VCaP (cell line): ENCODE measurements at regions not wholly inside any gene's neighbourhood (a gene's known extent, or its start where the extent isn't known, plus 50 kb on each side); places are given as distances from the start of the nearest gene placed in this dataset.

ENCODE experiments used
- H3K27ac ChIP-seq: fragments of 450-650 bp; 2 replicates; pipeline ENCODE4 v1.5.1; 2017
- CTCF ChIP-seq: fragments of 450-650 bp; conservative IDR thresholded peaks from 2 replicates; pipeline ENCODE4 v1.5.1; 2017; ENCODE audit warnings: mild to moderate bottlenecking, moderate library complexity

GRCh38 chr21:32113486-32113885, 165.4 kb downstream of the MIS18A start:
- no peak overlapping the region for H3K27ac ChIP-seq
- no peak for TF ChIP-seq CTCF

DNA sequence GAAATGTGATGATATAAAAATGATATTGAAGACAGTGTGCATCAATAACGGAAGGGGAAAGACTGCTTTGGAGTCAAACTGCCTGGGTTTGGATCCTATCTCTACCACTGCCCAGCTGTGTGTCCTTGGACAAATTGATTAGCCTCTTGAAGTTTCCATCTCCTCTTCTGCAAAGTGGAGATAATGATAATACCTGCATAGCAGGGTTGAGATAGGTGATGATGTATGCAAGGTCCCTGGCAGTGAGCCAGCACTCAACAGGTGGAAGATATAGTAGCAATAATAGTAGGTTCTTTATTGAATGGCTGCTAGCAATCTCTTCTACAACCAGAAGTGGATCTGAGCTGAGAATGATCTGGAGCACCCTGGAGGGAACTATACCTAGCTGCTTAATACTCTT, 166.7 kb downstream of the MIS18A start:
- H3K27ac ChIP-seq = no peak overlapping the region
- TF ChIP-seq CTCF = no peak

DNA sequence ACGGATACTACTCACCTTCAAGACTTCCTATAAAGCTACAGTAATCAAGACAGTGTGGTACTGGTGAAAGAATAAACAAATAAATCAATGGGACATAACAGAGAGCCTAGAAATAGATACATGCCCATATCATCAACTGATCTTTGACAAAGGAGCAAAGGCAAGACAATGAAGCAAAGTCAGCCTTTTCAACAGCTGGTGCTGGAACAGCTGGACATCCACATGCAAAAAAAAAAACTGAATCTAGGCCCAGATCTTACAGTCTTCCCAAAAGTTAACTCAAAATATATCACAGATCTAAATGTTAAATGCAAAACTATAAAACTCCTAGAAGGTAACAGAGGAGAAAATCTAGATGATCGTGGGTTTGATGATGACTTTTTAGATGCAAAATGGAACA, 170.3 kb downstream of the MIS18A start:
- TF ChIP-seq CTCF = no peak
- H3K27ac ChIP-seq = no peak overlapping the region

GRCh38 chr21:32103361-32103760, 175.5 kb downstream of the MIS18A start:
- no peak overlapping the region for H3K27ac ChIP-seq
- no peak for TF ChIP-seq CTCF

DNA sequence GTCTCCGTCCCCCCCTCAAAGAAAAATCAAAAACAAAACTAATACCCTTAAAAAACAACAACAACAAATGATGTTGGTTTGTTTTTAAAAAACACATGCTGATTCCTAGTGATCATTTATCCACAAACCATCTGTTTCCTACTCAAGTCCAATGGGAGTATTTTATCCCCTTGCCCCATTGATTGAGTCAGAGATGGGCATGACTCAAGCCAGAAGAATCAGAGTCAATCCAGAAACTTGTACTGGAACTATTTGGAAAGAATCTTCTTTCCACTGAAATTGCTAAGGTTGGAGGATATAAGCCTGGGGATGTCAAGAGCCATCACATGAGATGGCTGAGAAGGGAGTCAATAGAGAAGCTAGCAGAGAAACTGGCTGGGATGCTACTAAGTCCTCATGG, 176.4 kb downstream of the MIS18A start:
- H3K27ac ChIP-seq = no peak overlapping the region
- TF ChIP-seq CTCF = no peak

- no peak overlapping the region for H3K27ac ChIP-seq
- TF ChIP-seq CTCF = no peak
Observed at GRCh38 chr21:32101277-32101676, 177.6 kb downstream of the MIS18A start.

GRCh38 chr21:32100423-32100822, 178.4 kb downstream of the MIS18A start:
- H3K27ac ChIP-seq = no peak overlapping the region
- no peak; the same call in 1 of the 2 replicates for TF ChIP-seq CTCF
